Neural cell (in vitro differentiated cells): ENCODE measurements at regions not wholly inside any gene's neighbourhood (a gene's known extent, or its start where the extent isn't known, plus 50 kb on each side); places are given as distances from the start of the nearest gene placed in this dataset.
"Not testable (repeated sequence)": the region's sequence is repeated elsewhere in the genome, so short reads cannot be mapped to it uniquely, and the experiment has no call there.

ENCODE experiments used
- SMC3 ChIP-seq: fragments of 450-650 bp; conservative IDR thresholded peaks from 2 replicates; pipeline ENCODE4 v1.6.1; 2014; ENCODE audit warnings: antibody characterized with exemption, mild to moderate bottlenecking, moderate library complexity; ENCODE audit not compliant: poor library complexity
- TAF1 ChIP-seq: IDR thresholded peaks from 2 replicates; pipeline ENCODE4 v1.6.1; 2012; ENCODE audit warnings: low read depth
- TF ChIP-seq, protein P1 (sequence below): fragments of 450-650 bp; IDR thresholded peaks from 2 replicates; pipeline ENCODE4 v1.5.1; 2014; ENCODE audit warnings: antibody characterized with exemption, mild to moderate bottlenecking, moderate library complexity; ENCODE audit not compliant: poor library complexity, severe bottlenecking
- TF ChIP-seq, protein P2 (sequence below): IDR thresholded peaks from 2 replicates; pipeline ENCODE4 v1.6.1; 2012; ENCODE audit warnings: borderline replicate concordance

DNA sequence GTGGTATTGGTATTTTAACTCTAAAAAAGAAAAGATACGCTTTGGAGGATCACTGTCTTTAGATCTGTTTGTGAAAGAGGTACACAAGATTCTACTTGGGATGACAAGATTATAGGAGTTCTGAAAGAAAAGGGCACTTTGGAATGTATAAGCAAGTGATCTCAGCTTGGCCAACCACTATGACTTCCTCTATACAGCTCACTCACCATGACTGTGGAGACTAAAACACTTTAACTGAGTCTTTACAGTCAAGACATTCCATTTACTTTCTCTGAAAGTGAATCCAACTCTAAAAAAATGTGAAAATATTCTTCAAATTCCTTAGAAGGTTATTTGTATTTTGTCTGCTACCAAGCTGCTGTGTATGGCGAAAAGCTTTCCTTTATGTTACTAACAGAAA lies 181.7 kb upstream of the KCTD7 start:
- TF ChIP-seq, protein P1, sequence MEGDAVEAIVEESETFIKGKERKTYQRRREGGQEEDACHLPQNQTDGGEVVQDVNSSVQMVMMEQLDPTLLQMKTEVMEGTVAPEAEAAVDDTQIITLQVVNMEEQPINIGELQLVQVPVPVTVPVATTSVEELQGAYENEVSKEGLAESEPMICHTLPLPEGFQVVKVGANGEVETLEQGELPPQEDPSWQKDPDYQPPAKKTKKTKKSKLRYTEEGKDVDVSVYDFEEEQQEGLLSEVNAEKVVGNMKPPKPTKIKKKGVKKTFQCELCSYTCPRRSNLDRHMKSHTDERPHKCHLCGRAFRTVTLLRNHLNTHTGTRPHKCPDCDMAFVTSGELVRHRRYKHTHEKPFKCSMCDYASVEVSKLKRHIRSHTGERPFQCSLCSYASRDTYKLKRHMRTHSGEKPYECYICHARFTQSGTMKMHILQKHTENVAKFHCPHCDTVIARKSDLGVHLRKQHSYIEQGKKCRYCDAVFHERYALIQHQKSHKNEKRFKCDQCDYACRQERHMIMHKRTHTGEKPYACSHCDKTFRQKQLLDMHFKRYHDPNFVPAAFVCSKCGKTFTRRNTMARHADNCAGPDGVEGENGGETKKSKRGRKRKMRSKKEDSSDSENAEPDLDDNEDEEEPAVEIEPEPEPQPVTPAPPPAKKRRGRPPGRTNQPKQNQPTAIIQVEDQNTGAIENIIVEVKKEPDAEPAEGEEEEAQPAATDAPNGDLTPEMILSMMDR = not testable (repeated sequence)
- not testable (repeated sequence) for TF ChIP-seq TAF1, SMC3
- TF ChIP-seq, protein P2, sequence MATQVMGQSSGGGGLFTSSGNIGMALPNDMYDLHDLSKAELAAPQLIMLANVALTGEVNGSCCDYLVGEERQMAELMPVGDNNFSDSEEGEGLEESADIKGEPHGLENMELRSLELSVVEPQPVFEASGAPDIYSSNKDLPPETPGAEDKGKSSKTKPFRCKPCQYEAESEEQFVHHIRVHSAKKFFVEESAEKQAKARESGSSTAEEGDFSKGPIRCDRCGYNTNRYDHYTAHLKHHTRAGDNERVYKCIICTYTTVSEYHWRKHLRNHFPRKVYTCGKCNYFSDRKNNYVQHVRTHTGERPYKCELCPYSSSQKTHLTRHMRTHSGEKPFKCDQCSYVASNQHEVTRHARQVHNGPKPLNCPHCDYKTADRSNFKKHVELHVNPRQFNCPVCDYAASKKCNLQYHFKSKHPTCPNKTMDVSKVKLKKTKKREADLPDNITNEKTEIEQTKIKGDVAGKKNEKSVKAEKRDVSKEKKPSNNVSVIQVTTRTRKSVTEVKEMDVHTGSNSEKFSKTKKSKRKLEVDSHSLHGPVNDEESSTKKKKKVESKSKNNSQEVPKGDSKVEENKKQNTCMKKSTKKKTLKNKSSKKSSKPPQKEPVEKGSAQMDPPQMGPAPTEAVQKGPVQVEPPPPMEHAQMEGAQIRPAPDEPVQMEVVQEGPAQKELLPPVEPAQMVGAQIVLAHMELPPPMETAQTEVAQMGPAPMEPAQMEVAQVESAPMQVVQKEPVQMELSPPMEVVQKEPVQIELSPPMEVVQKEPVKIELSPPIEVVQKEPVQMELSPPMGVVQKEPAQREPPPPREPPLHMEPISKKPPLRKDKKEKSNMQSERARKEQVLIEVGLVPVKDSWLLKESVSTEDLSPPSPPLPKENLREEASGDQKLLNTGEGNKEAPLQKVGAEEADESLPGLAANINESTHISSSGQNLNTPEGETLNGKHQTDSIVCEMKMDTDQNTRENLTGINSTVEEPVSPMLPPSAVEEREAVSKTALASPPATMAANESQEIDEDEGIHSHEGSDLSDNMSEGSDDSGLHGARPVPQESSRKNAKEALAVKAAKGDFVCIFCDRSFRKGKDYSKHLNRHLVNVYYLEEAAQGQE = not testable (repeated sequence)
